PC-9 (cell line): ENCODE measurements at regions not wholly inside any gene's neighbourhood (a gene's known extent, or its start where the extent isn't known, plus 50 kb on each side); places are given as distances from the start of the nearest gene placed in this dataset.

Experiments used
- BruUV-seq: library from RNA; stranded (reverse); fragments of 400-500 nt; replicated peaks from 2 replicates; lab custom pipeline; 2021; lab: Mats Ljungman, UMichigan
- CTCF ChIA-PET: fragments of 300-600 bp; sonication (Branson Sonifier 250); formaldehyde crosslinking; loops from one replicate; lab custom pipeline; 2022; ENCODE audit warnings: antibody characterized with exemption; lab: Charles Lee
- POLR2A ChIA-PET: fragments of 300-600 bp; sonication (Branson Sonifier 250); formaldehyde crosslinking; loops from one replicate; lab custom pipeline; 2022; ENCODE audit warnings: antibody characterized with exemption; ENCODE audit not compliant: unreplicated experiment; lab: Charles Lee
- DNase-seq, 2 experiments: peaks; one replicate each; pipeline versions ENCODE4 v3.0.0 to v3.0.0-alpha.2; 2015 to 2022; ENCODE audit warnings: mixed read lengths in 1 of 2
- H2AFZ ChIP-seq: fragments of 200-600 bp; sonication (generic); 2 replicates; pipeline ENCODE4 v1.8.1; 2017; ENCODE audit warnings: antibody characterized with exemption
- H3F3A ChIP-seq: fragments of 200-600 bp; sonication (generic); 2 replicates; pipeline ENCODE4 v1.8.1; 2017; ENCODE audit warnings: antibody characterized with exemption, mild to moderate bottlenecking, low read depth; ENCODE audit not compliant: insufficient read depth
- H3K27ac ChIP-seq: fragments of 200-600 bp; sonication (generic); 2 replicates; pipeline ENCODE4 v1.6.1; 2016; ENCODE audit warnings: mixed run types
- H3K27me3 ChIP-seq: fragments of 200-600 bp; sonication (generic); 2 replicates; pipeline ENCODE4 v1.6.1; 2016; ENCODE audit warnings: low read depth, mixed run types; ENCODE audit not compliant: insufficient read depth
- H3K36me3 ChIP-seq: fragments of 200-600 bp; sonication (generic); 2 replicates; pipeline ENCODE4 v1.6.1; 2016; ENCODE audit warnings: low read depth, mixed run types
- H3K4me1 ChIP-seq: fragments of 200-600 bp; sonication (generic); replicated peaks from 2 replicates; pipeline ENCODE4 v1.6.1; 2016; ENCODE audit warnings: mixed run types; ENCODE audit not compliant: insufficient read depth
- H3K4me2 ChIP-seq: fragments of 200-600 bp; sonication (generic); 2 replicates; pipeline ENCODE4 v1.6.1; 2017; ENCODE audit warnings: mixed run types
- H3K4me3 ChIP-seq: fragments of 200-600 bp; sonication (generic); 2 replicates; pipeline ENCODE4 v1.6.1; 2016; ENCODE audit warnings: mixed run types
- H3K79me2 ChIP-seq: fragments of 200-600 bp; sonication (generic); 2 replicates; pipeline ENCODE4 v1.6.1; 2017; ENCODE audit warnings: low read depth, mixed run types
- H3K9me2 ChIP-seq: fragments of 200-600 bp; sonication (generic); 2 replicates; pipeline ENCODE4 v1.8.1; 2017; ENCODE audit warnings: mild to moderate bottlenecking; ENCODE audit not compliant: insufficient read depth
- H3K9me3 ChIP-seq: fragments of 200-600 bp; sonication (generic); 2 replicates; pipeline ENCODE4 v1.8.1; 2016; ENCODE audit warnings: low read depth; ENCODE audit not compliant: insufficient read depth
- H4K20me1 ChIP-seq: fragments of 200-600 bp; sonication (generic); 2 replicates; pipeline ENCODE4 v1.8.1; 2017; ENCODE audit not compliant: insufficient read depth
- CTCF ChIP-seq: fragments of 200-600 bp; sonication (generic); conservative IDR thresholded peaks from 2 replicates; pipeline ENCODE4 v1.6.1; 2017; ENCODE audit warnings: mixed run types, antibody characterized with exemption, mild to moderate bottlenecking, moderate library complexity
- EZH2 ChIP-seq: fragments of 200-600 bp; sonication (generic); IDR thresholded peaks from 2 replicates; pipeline ENCODE4 v1.8.0; 2017; ENCODE audit warnings: antibody characterized with exemption, low read depth
- intact Hi-C: fragments of 100-400 bp; cut with micrococcal nuclease; formaldehyde crosslinking; loops from one replicate; pipeline ENCODE4 v1.10.0; 2022; ENCODE audit not compliant: unreplicated experiment

- ChIA-PET POLR2A (no interaction called here), CTCF (no interaction called here)
- no TSS peak for BruUV-seq
- Histone ChIP-seq H3K9me2 (no peaks in the 10 kb centered on the region), H3K36me3 (no peaks in the 10 kb centered on the region), H3K9me3 (no peaks in the 10 kb centered on the region), H3K27me3 (no peaks in the 10 kb centered on the region), H3K4me1 (no peaks in the 10 kb centered on the region), H4K20me1 (no peaks in the 10 kb centered on the region), H3F3A (no peaks in the 10 kb centered on the region), H3K4me3 (no peak overlapping the region), H3K27ac (no peak overlapping the region), H2AFZ (no peak overlapping the region), H3K79me2 (no peaks in the 10 kb centered on the region), H3K4me2 (no peak overlapping the region)
- TF ChIP-seq EZH2 (no peak), CTCF (no peak)
- intact Hi-C loops = no loop called here
- no peak for DNase-seq
Measured at GRCh38 chr6:9195322-9195721, 760.0 kb upstream of the SLC35B3 start.

- no peaks in the 10 kb centered on the region for H3F3A ChIP-seq
- H3K27me3 ChIP-seq = no peaks in the 10 kb centered on the region
- no peak overlapping the region for H2AFZ ChIP-seq
- no peaks in the 10 kb centered on the region for H3K9me2 ChIP-seq
- intact Hi-C loops = no loop called here
- H3K4me1 ChIP-seq = no peaks in the 10 kb centered on the region
- no peaks in the 10 kb centered on the region for H3K9me3 ChIP-seq
- H3K4me2 ChIP-seq = no peak overlapping the region
- CTCF ChIA-PET = no interaction called here
- BruUV-seq = no TSS peak
- H3K36me3 ChIP-seq = no peaks in the 10 kb centered on the region
- no peak for DNase-seq
- TF ChIP-seq EZH2 (no peak), CTCF (no peak)
- no peak overlapping the region for H3K4me3 ChIP-seq
- H4K20me1 ChIP-seq = no peaks in the 10 kb centered on the region
- no peak overlapping the region for H3K27ac ChIP-seq
- no peaks in the 10 kb centered on the region for H3K79me2 ChIP-seq
- POLR2A ChIA-PET = no interaction called here
Measured at GRCh38 chr6:9192405-9192909, 757.1 kb upstream of the SLC35B3 start.

GRCh38 chr6:9186148-9186547, 750.8 kb upstream of the SLC35B3 start:
- no peaks in the 10 kb centered on the region for H3K9me3 ChIP-seq
- no TSS peak for BruUV-seq
- no peaks in the 10 kb centered on the region for H3K27me3 ChIP-seq
- intact Hi-C loops = no loop called here
- no peaks in the 10 kb centered on the region for H3K4me1 ChIP-seq
- CTCF ChIA-PET = no interaction called here
- POLR2A ChIA-PET = no interaction called here
- H2AFZ ChIP-seq = no peak overlapping the region
- no peak for DNase-seq
- H3K36me3 ChIP-seq = no peaks in the 10 kb centered on the region
- no peak for TF ChIP-seq EZH2
- no peaks in the 10 kb centered on the region for H4K20me1 ChIP-seq
- no peaks in the 10 kb centered on the region for H3K9me2 ChIP-seq
- H3K4me3 ChIP-seq = no peak overlapping the region
- no peak overlapping the region for H3K27ac ChIP-seq
- H3K79me2 ChIP-seq = no peaks in the 10 kb centered on the region
- no peaks in the 10 kb centered on the region for H3F3A ChIP-seq
- no peak overlapping the region for H3K4me2 ChIP-seq

GRCh38 chr6:9178071-9178470, 742.7 kb upstream of the SLC35B3 start:
- POLR2A ChIA-PET = interaction anchor here (0.6 kb wide), 1 partner anchor 1236 kb away, joined by 3 read pairs; no protein-coding TSS in a partner anchor
- no TSS peak for BruUV-seq
- CTCF ChIA-PET = no interaction called here

More at GRCh38 chr6:9178071-9178470, 742.7 kb upstream of the SLC35B3 start:
- no peaks in the 10 kb centered on the region for H4K20me1 ChIP-seq
- H2AFZ ChIP-seq = no peak overlapping the region
- H3F3A ChIP-seq = no peaks in the 10 kb centered on the region
- no peaks in the 10 kb centered on the region for H3K36me3 ChIP-seq
- H3K9me3 ChIP-seq = no peaks in the 10 kb centered on the region
- H3K4me1 ChIP-seq = no peaks in the 10 kb centered on the region
- no peak overlapping the region for H3K4me3 ChIP-seq
- intact Hi-C loops = no loop called here
- H3K27me3 ChIP-seq = no peaks in the 10 kb centered on the region
- TF ChIP-seq CTCF = no peak
- TF ChIP-seq EZH2 = no peak
- H3K27ac ChIP-seq = no peak overlapping the region
- no peaks in the 10 kb centered on the region for H3K9me2 ChIP-seq
- H3K4me2 ChIP-seq = no peak overlapping the region
- no peak for DNase-seq
- H3K79me2 ChIP-seq = no peaks in the 10 kb centered on the region
